ENCODE measurements at regions not wholly inside any gene's neighbourhood (a gene's known extent, or its start where the extent isn't known, plus 50 kb on each side); places are given as distances from the start of the nearest gene placed in this dataset.

DNA sequence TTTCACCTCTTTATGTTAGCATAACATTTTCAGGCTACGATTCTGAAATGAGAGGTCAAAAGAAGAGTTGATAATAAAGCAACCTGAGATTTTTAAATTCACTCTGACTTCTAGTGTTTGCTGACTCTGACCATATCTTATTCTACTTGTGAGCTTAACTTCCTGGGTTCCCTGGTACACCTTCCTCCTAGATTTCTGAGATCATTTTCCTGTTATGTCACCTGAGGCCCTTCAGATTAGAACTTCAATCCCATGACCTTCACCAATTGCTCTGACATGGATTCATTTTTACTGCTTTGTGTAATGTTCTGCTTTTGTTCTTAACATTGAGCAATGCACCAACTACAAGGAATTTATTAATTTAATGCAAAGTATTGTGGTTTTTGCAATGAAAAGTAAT is 542.9 kb upstream of the FLRT2 start:
- TF ChIP-seq TARDBP (IDR thresholded peaks at IDR 0.05), result no peak
- no peak for TF ChIP-seq HDGF (IDR thresholded peaks at IDR 0.05; ENCODE audit: borderline replicate concordance)
- TF ChIP-seq ARNT (IDR thresholded peaks at IDR 0.05), result no peak
- no peak for TF ChIP-seq ZNF384 (IDR thresholded peaks at IDR 0.05)
- no peak for TF ChIP-seq LEF1 (IDR thresholded peaks at IDR 0.05; ENCODE audit: borderline replicate concordance)
- no peak for TF ChIP-seq ELF4 (IDR thresholded peaks at IDR 0.05)
